RWPE2 (cell line): ENCODE measurements at regions not wholly inside any gene's neighbourhood (a gene's known extent, or its start where the extent isn't known, plus 50 kb on each side); places are given as distances from the start of the nearest gene placed in this dataset.

Source experiments
- ATAC-seq: fragments of 200-7000 bp; cut with Tn5 transposase; 3 replicates; pipeline ENCODE4 v1.9.1; 2021; ENCODE audit warnings: low read depth
- DNase-seq: peaks from one replicate; pipeline ENCODE4 v3.0.0-alpha.2; 2020; ENCODE audit warnings: low spot score
- H3K27ac ChIP-seq: fragments of 450-650 bp; 2 replicates; pipeline ENCODE4 v1.5.1; 2017; ENCODE audit warnings: mild to moderate bottlenecking; ENCODE audit not compliant: poor library complexity, severe bottlenecking
- H3K27me3 ChIP-seq: fragments of 250-450 bp; sonication (Bioruptor Pico); 2 replicates; pipeline ENCODE4 v1.5.1; 2021; ENCODE audit warnings: mild to moderate bottlenecking, moderate library complexity; ENCODE audit not compliant: insufficient read depth, poor library complexity, severe bottlenecking
- H3K36me3 ChIP-seq: fragments of 250-450 bp; sonication (Bioruptor Pico); 2 replicates; pipeline ENCODE4 v1.5.1; 2020; ENCODE audit warnings: low read depth, mild to moderate bottlenecking, moderate library complexity
- H3K4me1 ChIP-seq: fragments of 250-450 bp; sonication (Bioruptor Pico); 2 replicates; pipeline ENCODE4 v1.5.1; 2021; ENCODE audit warnings: mild to moderate bottlenecking, moderate library complexity; ENCODE audit not compliant: insufficient read depth, poor library complexity, severe bottlenecking
- H3K4me3 ChIP-seq: fragments of 250-450 bp; sonication (Bioruptor Pico); 2 replicates; pipeline ENCODE4 v1.5.1; 2021; ENCODE audit warnings: mild to moderate bottlenecking, moderate library complexity; ENCODE audit not compliant: severe bottlenecking
- H3K9me3 ChIP-seq: fragments of 250-450 bp; sonication (Bioruptor Pico); 2 replicates; pipeline ENCODE4 v1.5.1; 2021; ENCODE audit warnings: mild to moderate bottlenecking, moderate library complexity; ENCODE audit not compliant: severe bottlenecking
- CTCF ChIP-seq: fragments of 450-650 bp; IDR thresholded peaks from one replicate; pipeline ENCODE4 v1.5.1; 2017; ENCODE audit warnings: mild to moderate bottlenecking, moderate library complexity; ENCODE audit not compliant: poor library complexity, severe bottlenecking

GRCh38 chr18:51716277-51716676 lies 518.8 kb upstream of the MEX3C start:
- Histone ChIP-seq H3K4me3 (no peak overlapping the region), H3K4me1 (no peaks in the 10 kb centered on the region), H3K36me3 (no peaks in the 10 kb centered on the region), H3K27me3 (no peaks in the 10 kb centered on the region), H3K9me3 (no peaks in the 10 kb centered on the region), H3K27ac (no peak overlapping the region)
- ATAC-seq (no peak), DNase-seq (no peak)
- no peak for TF ChIP-seq CTCF

GRCh38 chr18:51721388-51721787 lies 523.9 kb upstream of the MEX3C start:
- DNase-seq, result no peak
- Histone ChIP-seq H3K4me3 (no peak overlapping the region), H3K4me1 (no peaks in the 10 kb centered on the region), H3K9me3 (no peaks in the 10 kb centered on the region), H3K36me3 (no peaks in the 10 kb centered on the region), H3K27me3 (no peaks in the 10 kb centered on the region), H3K27ac (no peak overlapping the region)
- no peak for ATAC-seq
- no peak for TF ChIP-seq CTCF

GRCh38 chr18:51721996-51722395 lies 524.5 kb upstream of the MEX3C start:
- H3K27ac ChIP-seq, result no peak overlapping the region
- H3K9me3 ChIP-seq, result no peaks in the 10 kb centered on the region
- no peak for TF ChIP-seq CTCF
- no peaks in the 10 kb centered on the region for H3K27me3 ChIP-seq
- DNase-seq (no peak), ATAC-seq (no peak)
- no peaks in the 10 kb centered on the region for H3K4me1 ChIP-seq
- H3K4me3 ChIP-seq, result no peak overlapping the region
- H3K36me3 ChIP-seq, result no peaks in the 10 kb centered on the region

- H3K9me3 ChIP-seq, result no peaks in the 10 kb centered on the region
- ATAC-seq (no peak), DNase-seq (no peak)
- H3K27ac ChIP-seq, result no peak overlapping the region
- TF ChIP-seq CTCF, result no peak
- peaks cover 4% of the 10 kb centered on the region for H3K27me3 ChIP-seq
- H3K36me3 ChIP-seq, result no peaks in the 10 kb centered on the region
- H3K4me1 ChIP-seq, result no peaks in the 10 kb centered on the region
- no peak overlapping the region for H3K4me3 ChIP-seq
Observed at GRCh38 chr18:51724790-51725721, 527.6 kb upstream of the MEX3C start.

GRCh38 chr18:51726614-51727013 lies 529.1 kb upstream of the MEX3C start:
- ATAC-seq (no peak), DNase-seq (no peak)
- peaks cover 4% of the 10 kb centered on the region for H3K27me3 ChIP-seq

More at GRCh38 chr18:51726614-51727013, 529.1 kb upstream of the MEX3C start:
- H3K4me1 ChIP-seq, result no peaks in the 10 kb centered on the region
- H3K9me3 ChIP-seq, result no peaks in the 10 kb centered on the region
- no peak for TF ChIP-seq CTCF
- no peak overlapping the region for H3K27ac ChIP-seq
- no peak overlapping the region for H3K4me3 ChIP-seq
- H3K36me3 ChIP-seq, result no peaks in the 10 kb centered on the region
